Fibroblast of mammary gland (primary cell): ENCODE measurements at regions not wholly inside any gene's neighbourhood (a gene's known extent, or its start where the extent isn't known, plus 50 kb on each side); places are given as distances from the start of the nearest gene placed in this dataset.

Experiments used
- DNase-seq: peaks from one replicate; pipeline ENCODE4 v3.0.0-alpha.2; 2010; ENCODE audit warnings: low read depth
- H3K4me3 ChIP-seq: 2 replicates; pipeline ENCODE4 v1.5.1; 2011; ENCODE audit warnings: low read depth, mild to moderate bottlenecking, low read length, moderate library complexity; ENCODE audit not compliant: control insufficient read depth
- TF ChIP-seq, protein P1 (sequence below): conservative IDR thresholded peaks from 2 replicates; pipeline ENCODE4 v1.5.1; 2011; ENCODE audit warnings: low read depth, low read length, inconsistent platforms; ENCODE audit not compliant: control insufficient read depth, insufficient read depth

DNA sequence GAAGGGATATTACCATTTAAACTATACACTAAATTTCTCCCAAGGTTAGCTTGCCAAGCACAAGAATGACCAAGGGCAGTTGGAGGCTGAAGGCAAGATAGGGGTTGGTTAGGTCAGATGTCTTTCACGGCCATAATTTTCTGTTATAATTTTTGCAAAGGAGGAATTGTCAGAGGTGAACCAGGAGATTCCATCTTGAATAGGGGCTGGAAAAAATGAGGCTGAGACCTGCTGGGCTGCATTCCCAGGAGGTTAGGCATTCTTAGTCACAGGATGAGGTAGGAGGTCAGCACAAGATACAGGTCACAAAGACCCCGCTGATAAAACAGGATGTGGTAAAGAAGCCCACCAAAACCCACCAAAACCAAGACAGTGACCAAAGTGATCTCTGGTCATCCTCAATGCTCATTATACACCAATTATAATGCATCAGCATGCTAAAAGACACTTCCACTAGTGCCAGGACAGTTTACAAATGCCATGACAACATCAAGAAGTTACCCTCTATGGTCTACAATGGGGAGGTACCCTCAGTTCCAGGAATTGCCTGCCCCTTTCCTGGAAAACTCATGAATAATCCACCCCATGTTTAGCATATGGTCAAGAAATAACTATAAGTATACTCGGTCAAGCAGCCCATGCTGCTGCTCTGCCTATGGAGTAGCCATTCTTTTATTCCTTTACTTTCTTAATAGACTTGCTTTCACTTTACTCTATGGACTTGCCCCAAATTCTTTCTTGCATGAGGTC lies 371.8 kb upstream of the SULF2 start:
- H3K4me3 ChIP-seq = no peak overlapping the region
- TF ChIP-seq, protein P1, sequence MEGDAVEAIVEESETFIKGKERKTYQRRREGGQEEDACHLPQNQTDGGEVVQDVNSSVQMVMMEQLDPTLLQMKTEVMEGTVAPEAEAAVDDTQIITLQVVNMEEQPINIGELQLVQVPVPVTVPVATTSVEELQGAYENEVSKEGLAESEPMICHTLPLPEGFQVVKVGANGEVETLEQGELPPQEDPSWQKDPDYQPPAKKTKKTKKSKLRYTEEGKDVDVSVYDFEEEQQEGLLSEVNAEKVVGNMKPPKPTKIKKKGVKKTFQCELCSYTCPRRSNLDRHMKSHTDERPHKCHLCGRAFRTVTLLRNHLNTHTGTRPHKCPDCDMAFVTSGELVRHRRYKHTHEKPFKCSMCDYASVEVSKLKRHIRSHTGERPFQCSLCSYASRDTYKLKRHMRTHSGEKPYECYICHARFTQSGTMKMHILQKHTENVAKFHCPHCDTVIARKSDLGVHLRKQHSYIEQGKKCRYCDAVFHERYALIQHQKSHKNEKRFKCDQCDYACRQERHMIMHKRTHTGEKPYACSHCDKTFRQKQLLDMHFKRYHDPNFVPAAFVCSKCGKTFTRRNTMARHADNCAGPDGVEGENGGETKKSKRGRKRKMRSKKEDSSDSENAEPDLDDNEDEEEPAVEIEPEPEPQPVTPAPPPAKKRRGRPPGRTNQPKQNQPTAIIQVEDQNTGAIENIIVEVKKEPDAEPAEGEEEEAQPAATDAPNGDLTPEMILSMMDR = no peak
- no peak for DNase-seq

DNA sequence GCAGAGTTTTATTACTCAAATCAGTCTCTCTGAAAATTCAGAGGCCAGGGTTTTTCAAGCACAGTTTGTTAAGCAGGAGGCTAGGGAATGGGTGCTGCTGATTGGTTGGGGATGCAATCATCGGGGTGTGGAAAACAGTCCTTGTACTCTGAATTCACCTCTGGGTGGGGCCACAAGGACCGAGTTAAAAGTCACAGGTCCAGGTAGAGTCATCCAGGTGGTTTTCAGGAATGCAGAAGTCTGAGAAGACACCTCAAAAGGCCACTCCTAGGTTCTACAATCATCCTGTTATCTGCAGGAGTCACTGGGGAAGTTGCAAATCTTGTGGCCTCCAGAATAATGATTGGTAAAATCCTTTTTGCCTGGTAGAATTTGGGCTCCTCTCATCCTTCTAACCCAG lies 371.2 kb upstream of the SULF2 start:
- DNase-seq = no peak
- TF ChIP-seq, protein P1 = no peak
- H3K4me3 ChIP-seq = no peak overlapping the region

DNA sequence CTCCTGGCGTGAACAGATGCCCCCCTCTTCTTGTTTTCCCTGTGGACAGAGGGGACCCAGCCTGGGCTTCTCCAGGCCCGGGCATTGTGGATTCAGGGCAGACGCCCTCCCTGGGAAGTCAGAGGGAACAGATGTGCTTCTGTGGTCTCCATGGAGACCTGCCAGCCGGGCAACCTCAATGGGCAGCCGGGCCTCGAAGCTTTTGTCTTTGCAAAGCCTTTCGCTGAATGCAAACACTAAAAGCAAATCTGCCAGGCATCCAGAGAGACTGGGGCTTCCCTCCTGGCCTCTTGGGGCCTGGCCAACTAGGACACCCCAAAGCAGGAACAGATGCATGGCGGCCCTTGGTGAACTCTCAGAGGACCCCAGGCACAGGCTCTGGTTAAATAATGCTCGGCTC lies 370.0 kb upstream of the SULF2 start:
- H3K4me3 ChIP-seq = no peak overlapping the region
- DNase-seq = no peak

GRCh38 chr20:48154040-48154765 lies 368.9 kb upstream of the SULF2 start:
- no peak for DNase-seq
- TF ChIP-seq, protein P1 = no peak
- no peak overlapping the region for H3K4me3 ChIP-seq

More for the DNA sequence above, 370.0 kb upstream of the SULF2 start:
- TF ChIP-seq, protein P1 = no peak

- H3K4me3 ChIP-seq = no peak overlapping the region
- TF ChIP-seq, protein P1 = no peak
- DNase-seq = no peak
Observed at GRCh38 chr20:48153523-48153922, 368.2 kb upstream of the SULF2 start.

DNA sequence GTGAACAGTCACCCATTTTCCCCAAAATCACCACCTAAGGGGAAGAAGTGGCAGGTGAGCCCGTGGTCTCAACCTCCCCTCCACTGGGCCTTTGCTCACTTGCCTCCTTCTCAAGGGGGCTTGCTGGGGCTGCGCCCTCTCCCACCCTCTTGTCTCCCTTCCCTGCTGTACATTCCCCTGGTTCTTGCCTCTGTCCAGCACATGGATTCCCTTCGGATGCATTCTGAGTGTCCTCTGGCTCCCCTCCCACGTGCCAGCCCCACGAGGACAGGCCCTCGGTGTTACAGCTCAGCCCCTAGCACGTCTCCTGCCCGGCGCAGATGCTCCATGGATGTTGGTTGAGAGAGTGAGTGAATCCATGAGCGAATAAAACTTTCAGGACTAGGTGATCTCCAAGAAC lies 367.8 kb upstream of the SULF2 start:
- no peak overlapping the region for H3K4me3 ChIP-seq
- no peak for DNase-seq
- TF ChIP-seq, protein P1 = no peak

- DNase-seq = no peak
- H3K4me3 ChIP-seq = no peak overlapping the region
- TF ChIP-seq, protein P1 = no peak
Observed at GRCh38 chr20:48150568-48150967, 365.3 kb upstream of the SULF2 start.
